ENCODE measurements at regions not wholly inside any gene's neighbourhood (a gene's known extent, or its start where the extent isn't known, plus 50 kb on each side); places are given as distances from the start of the nearest gene placed in this dataset.
"Not testable (repeated sequence)": the region's sequence is repeated elsewhere in the genome, so short reads cannot be mapped to it uniquely, and the experiment has no call there.

GRCh38 chr16:55062442-55062841, 131.8 kb downstream of the IRX5 start:
- no peak for DNase-seq (ENCODE audit: low read depth)
- no peak overlapping the region for H3K4me3 ChIP-seq (ENCODE audit: control insufficient read depth, low read depth, low read length)
- TF ChIP-seq, protein P1, sequence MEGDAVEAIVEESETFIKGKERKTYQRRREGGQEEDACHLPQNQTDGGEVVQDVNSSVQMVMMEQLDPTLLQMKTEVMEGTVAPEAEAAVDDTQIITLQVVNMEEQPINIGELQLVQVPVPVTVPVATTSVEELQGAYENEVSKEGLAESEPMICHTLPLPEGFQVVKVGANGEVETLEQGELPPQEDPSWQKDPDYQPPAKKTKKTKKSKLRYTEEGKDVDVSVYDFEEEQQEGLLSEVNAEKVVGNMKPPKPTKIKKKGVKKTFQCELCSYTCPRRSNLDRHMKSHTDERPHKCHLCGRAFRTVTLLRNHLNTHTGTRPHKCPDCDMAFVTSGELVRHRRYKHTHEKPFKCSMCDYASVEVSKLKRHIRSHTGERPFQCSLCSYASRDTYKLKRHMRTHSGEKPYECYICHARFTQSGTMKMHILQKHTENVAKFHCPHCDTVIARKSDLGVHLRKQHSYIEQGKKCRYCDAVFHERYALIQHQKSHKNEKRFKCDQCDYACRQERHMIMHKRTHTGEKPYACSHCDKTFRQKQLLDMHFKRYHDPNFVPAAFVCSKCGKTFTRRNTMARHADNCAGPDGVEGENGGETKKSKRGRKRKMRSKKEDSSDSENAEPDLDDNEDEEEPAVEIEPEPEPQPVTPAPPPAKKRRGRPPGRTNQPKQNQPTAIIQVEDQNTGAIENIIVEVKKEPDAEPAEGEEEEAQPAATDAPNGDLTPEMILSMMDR (conservative IDR thresholded peaks at IDR 0.05; ENCODE audit: control insufficient read depth, insufficient read depth, low read depth, low read length): no peak

DNA sequence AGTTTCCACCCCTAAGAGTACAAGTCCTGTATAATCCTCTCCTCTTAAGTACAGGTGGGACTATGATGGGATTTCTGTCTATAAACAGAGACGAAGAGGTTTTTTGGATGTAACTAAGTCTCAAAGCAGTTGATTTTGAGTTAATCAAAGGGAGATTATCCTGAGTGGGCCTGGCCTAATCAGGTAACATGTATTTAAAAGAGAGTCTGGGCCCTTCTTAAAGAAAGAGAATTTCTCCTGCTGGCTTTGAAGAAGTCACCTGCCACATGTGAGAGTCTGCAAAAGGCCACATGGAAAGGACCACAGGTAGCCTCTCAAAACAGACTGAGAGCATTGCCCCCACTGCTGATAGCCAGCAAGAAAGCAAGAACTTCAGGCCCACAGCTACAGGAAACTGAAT, 142.3 kb downstream of the IRX5 start:
- H3K4me3 ChIP-seq (ENCODE audit: control insufficient read depth, low read depth, low read length): no peak overlapping the region
- DNase-seq (ENCODE audit: low read depth): no peak
- TF ChIP-seq, protein P1 (conservative IDR thresholded peaks at IDR 0.05; ENCODE audit: control insufficient read depth, insufficient read depth, low read depth, low read length): no peak

DNA sequence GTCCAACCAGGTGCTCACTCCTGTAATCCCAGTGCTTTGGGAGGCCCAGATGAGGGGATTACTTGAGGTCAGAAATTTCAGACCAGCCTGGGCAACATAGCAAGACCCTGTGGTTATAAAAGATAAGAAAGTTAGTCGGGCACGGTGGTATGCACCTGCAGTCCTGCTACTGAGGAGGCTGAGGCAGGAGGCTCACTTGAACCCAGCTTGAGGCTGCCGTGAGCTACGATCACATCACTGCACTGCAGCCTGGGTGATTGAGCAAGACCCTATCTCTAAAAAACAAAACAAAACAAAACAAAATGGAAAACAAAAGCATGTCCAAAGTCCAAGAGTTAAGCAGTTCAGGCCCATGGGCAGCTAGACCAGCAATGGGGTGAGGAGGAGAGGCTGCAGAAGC, 143.2 kb downstream of the IRX5 start:
- TF ChIP-seq, protein P1 (conservative IDR thresholded peaks at IDR 0.05; ENCODE audit: control insufficient read depth, insufficient read depth, low read depth, low read length): no peak
- no peak for DNase-seq (ENCODE audit: low read depth)
- no peak overlapping the region for H3K4me3 ChIP-seq (ENCODE audit: control insufficient read depth, low read depth, low read length)

- H3K4me3 ChIP-seq (ENCODE audit: control insufficient read depth, low read depth, low read length); DNase-seq (ENCODE audit: low read depth): not testable (repeated sequence)
Observed at GRCh38 chr16:55075208-55075607, 144.5 kb downstream of the IRX5 start.

DNA sequence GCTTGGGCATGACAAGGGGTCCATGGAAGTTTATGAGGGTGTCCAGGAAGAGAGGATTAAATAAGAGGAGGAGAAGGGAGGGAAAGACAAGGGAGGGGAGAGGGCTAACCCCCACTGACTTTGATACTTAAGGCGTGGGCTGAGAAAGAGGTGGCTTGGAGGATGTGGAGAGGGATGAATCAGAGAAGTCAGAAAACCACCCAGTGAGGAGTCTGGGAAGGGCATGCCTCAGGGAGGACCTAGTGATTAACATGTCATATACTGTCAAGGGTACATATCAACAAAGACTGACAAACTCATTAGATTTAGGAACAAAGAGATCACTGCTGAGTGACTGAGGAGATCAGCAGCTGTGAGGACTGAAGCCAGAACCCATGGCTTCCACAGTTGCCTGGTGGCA, 145.4 kb downstream of the IRX5 start:
- TF ChIP-seq, protein P1 (conservative IDR thresholded peaks at IDR 0.05; ENCODE audit: control insufficient read depth, insufficient read depth, low read depth, low read length): no peak
- no peak overlapping the region for H3K4me3 ChIP-seq (ENCODE audit: control insufficient read depth, low read depth, low read length)
- no peak for DNase-seq (ENCODE audit: low read depth)

- no peak for DNase-seq (ENCODE audit: low read depth)
- no peak overlapping the region for H3K4me3 ChIP-seq (ENCODE audit: control insufficient read depth, low read depth, low read length)
- TF ChIP-seq, protein P1 (conservative IDR thresholded peaks at IDR 0.05; ENCODE audit: control insufficient read depth, insufficient read depth, low read depth, low read length): no peak
Observed at GRCh38 chr16:55077266-55077665, 146.6 kb downstream of the IRX5 start.

DNA sequence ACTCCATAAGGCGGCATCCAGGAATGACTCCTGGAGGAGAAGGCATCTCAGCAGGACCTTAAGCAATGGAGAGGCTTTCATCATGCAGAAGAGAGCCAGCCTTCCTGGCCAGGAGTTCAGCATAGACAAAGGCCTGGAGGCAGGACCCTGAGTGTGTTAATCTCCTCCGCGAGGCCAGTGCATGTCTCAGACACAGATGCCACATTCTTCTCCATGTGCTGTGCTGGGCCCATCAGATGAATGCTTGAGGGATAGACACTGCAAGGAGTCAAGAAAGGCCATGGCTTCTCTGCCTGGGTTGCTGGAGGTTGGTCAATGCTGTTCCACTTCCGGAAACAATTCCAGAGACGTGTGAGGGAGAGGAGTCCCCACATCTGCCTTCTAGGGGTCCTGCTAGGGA, 147.5 kb downstream of the IRX5 start:
- no peak overlapping the region for H3K4me3 ChIP-seq (ENCODE audit: control insufficient read depth, low read depth, low read length)
- TF ChIP-seq, protein P1 (conservative IDR thresholded peaks at IDR 0.05; ENCODE audit: control insufficient read depth, insufficient read depth, low read depth, low read length): no peak
- no peak for DNase-seq (ENCODE audit: low read depth)
